ENCODE measurements at regions not wholly inside any gene's neighbourhood (a gene's known extent, or its start where the extent isn't known, plus 50 kb on each side); places are given as distances from the start of the nearest gene placed in this dataset.

- TF ChIP-seq CTCF (IDR thresholded peaks at IDR 0.05; ENCODE audit: extremely low read depth in 1 of 2, insufficient read depth in 1 of 2, low read depth in 1 of 2, low read length in 2 of 2) = no peak
- no peak for TF ChIP-seq POLR2AphosphoS5 (IDR thresholded peaks at IDR 0.05; ENCODE audit: insufficient read depth, low read depth, low read length)
- TF ChIP-seq FOS (IDR thresholded peaks at IDR 0.05; ENCODE audit: borderline replicate concordance, insufficient read depth, low read length) = no peak
Observed at GRCh38 chr2:76197428-76197827, 486.7 kb upstream of the GCFC2 start.

All from endothelial cell of umbilical vein (primary cell).